NCI-H2081 treated with DMSO at 0.1 percent for 48 hours (cell line): ENCODE measurements at regions not wholly inside any gene's neighbourhood (a gene's known extent, or its start where the extent isn't known, plus 50 kb on each side); places are given as distances from the start of the nearest gene placed in this dataset.

Experiments used
- DNase-seq: peaks from one replicate; lab custom pipeline; 2025; lab: John Stamatoyannopoulos, UW

- no peak for DNase-seq
These were observed 930.8 kb downstream of the SLITRK5 start for GRCh38 chr13:88601949-88602348.

GRCh38 chr13:88602786-88603777 lies 931.9 kb downstream of the SLITRK5 start:
- no peak for DNase-seq

GRCh38 chr13:88617176-88617575 lies 946.0 kb downstream of the SLITRK5 start:
- DNase-seq: no peak

- DNase-seq: no peak
These were observed 951.3 kb downstream of the SLITRK5 start for GRCh38 chr13:88622362-88622973.

- DNase-seq: no peak
These were observed 952.0 kb downstream of the SLITRK5 start for GRCh38 chr13:88623150-88623549.

GRCh38 chr13:88627071-88627470 lies 955.9 kb downstream of the SLITRK5 start:
- no peak for DNase-seq

GRCh38 chr13:88628882-88629281 lies 957.7 kb downstream of the SLITRK5 start:
- no peak for DNase-seq

- no peak for DNase-seq
These were observed 966.8 kb downstream of the SLITRK5 start for GRCh38 chr13:88637935-88638334.

- no peak for DNase-seq
These were observed 972.1 kb downstream of the SLITRK5 start for GRCh38 chr13:88643233-88643632.

GRCh38 chr13:88648598-88649373 lies 977.6 kb downstream of the SLITRK5 start:
- DNase-seq: no peak

GRCh38 chr13:88649855-88650254 lies 978.7 kb downstream of the SLITRK5 start:
- no peak for DNase-seq

- no peak for DNase-seq
These were observed 980.4 kb downstream of the SLITRK5 start for GRCh38 chr13:88651531-88651930.

- DNase-seq: no peak
These were observed 985.6 kb downstream of the SLITRK5 start for GRCh38 chr13:88656751-88657150.

- DNase-seq: no peak
These were observed 999.3 kb downstream of the SLITRK5 start for GRCh38 chr13:88670509-88670908.

GRCh38 chr13:88674841-88675240 lies 1003.7 kb downstream of the SLITRK5 start:
- no peak for DNase-seq

- no peak for DNase-seq
These were observed 1004.3 kb downstream of the SLITRK5 start for GRCh38 chr13:88675347-88675996.

- DNase-seq: no peak
These were observed 1004.8 kb downstream of the SLITRK5 start for GRCh38 chr13:88676016-88676415.

- DNase-seq: no peak
These were observed 1014.3 kb downstream of the SLITRK5 start for GRCh38 chr13:88685459-88685858.

GRCh38 chr13:88701551-88701950 lies 1030.4 kb downstream of the SLITRK5 start:
- no peak for DNase-seq

- no peak for DNase-seq
These were observed 1033.6 kb downstream of the SLITRK5 start for GRCh38 chr13:88704600-88705275.

GRCh38 chr13:88707646-88708045 lies 1036.5 kb downstream of the SLITRK5 start:
- DNase-seq: no peak
